ENCODE measurements at regions not wholly inside any gene's neighbourhood (a gene's known extent, or its start where the extent isn't known, plus 50 kb on each side); places are given as distances from the start of the nearest gene placed in this dataset.
A peak's percentile ranks its signal among the peaks of the same experiment; 100 is the strongest.

GRCh38 chr7:119397156-119397555, 875.8 kb upstream of the KCND2 start:
- Histone ChIP-seq H4K20me1 (ENCODE audit: control insufficient read depth, insufficient read depth) (no peaks in the 10 kb centered on the region), H3K4me3 (no peak overlapping the region), H3K4me1 (ENCODE audit: control insufficient read depth, insufficient read depth, low read length) (peaks cover 4% of the 10 kb centered on the region; the same call in 1 of the 2 replicates), H3K36me3 (ENCODE audit: control insufficient read depth in 2 of 2, insufficient read depth in 2 of 2, low read length in 1 of 2) (no peaks in the 10 kb centered on the region), H3K79me2 (ENCODE audit: control insufficient read depth, insufficient read depth, low read length) (no peaks in the 10 kb centered on the region), H3K9ac (ENCODE audit: control insufficient read depth, insufficient read depth, low read length) (no peak overlapping the region), H3K9me3 (replicated peaks; ENCODE audit: control insufficient read depth, insufficient read depth, low read length) (no peaks in the 10 kb centered on the region), H3K27me3 (replicated peaks in 1 of 2; ENCODE audit: control insufficient read depth in 2 of 2, insufficient read depth in 2 of 2, low read length in 1 of 2) (no peaks in the 10 kb centered on the region), H3K4me2 (ENCODE audit: control insufficient read depth, insufficient read depth) (0 out of 2 replicates have a peak overlapping the region, but pooled peaks have one; percentile 25), H3K27ac (ENCODE audit: control insufficient read depth, insufficient read depth) (no peak overlapping the region), H2AFZ (ENCODE audit: control insufficient read depth, low read depth, low read length) (no peak overlapping the region)
- ChIA-PET SMC1A (ENCODE audit: uncharacterized antibody, unreplicated experiment) (interaction anchor here (1.0 kb wide), 1 partner anchor 10 kb away, joined by 4 read pairs; no protein-coding TSS in a partner anchor), POLR2A (no interaction called here), RAD21 (ENCODE audit: unreplicated experiment) (no interaction called here), CTCF (interaction anchor here (1.3 kb wide), 1 partner anchor 10 kb away, joined by 5 read pairs; no protein-coding TSS in a partner anchor)
- intact Hi-C loops (cut with micrococcal nuclease; ENCODE audit: unreplicated experiment): no loop called here
- TF ChIP-seq CEBPZ (IDR thresholded peaks at IDR 0.05; ENCODE audit: low read depth, low read length): no peak
- TF ChIP-seq EP300 (IDR thresholded peaks at IDR 0.05; ENCODE audit: borderline replicate concordance in 1 of 2, control insufficient read depth in 1 of 2, low read depth in 2 of 2, low read length in 2 of 2): no peak
- no peak for TF ChIP-seq BHLHE40 (IDR thresholded peaks at IDR 0.05; ENCODE audit: borderline replicate concordance in 1 of 2, low read depth in 2 of 2, low read length in 1 of 2)
- TF ChIP-seq SREBF2 (IDR thresholded peaks at IDR 0.05; ENCODE audit: low read length): no peak
- no peak for TF ChIP-seq TBL1XR1 (IDR thresholded peaks at IDR 0.05; ENCODE audit: low read depth, low read length)
- TF ChIP-seq RB1 (IDR thresholded peaks at IDR 0.05; ENCODE audit: borderline replicate concordance): no peak
- TF ChIP-seq ZNF207 (IDR thresholded peaks at IDR 0.05; ENCODE audit: borderline replicate concordance): no peak
- no peak for TF ChIP-seq IKZF2 (IDR thresholded peaks at IDR 0.05)
- no peak for TF ChIP-seq IRF3 (IDR thresholded peaks at IDR 0.05)
- TF ChIP-seq PAX8 (IDR thresholded peaks at IDR 0.05): no peak
- TF ChIP-seq USF1 (IDR thresholded peaks at IDR 0.05; ENCODE audit: borderline replicate concordance, extremely low read length, insufficient read depth, low read depth, low read length): no peak
- no peak for TF ChIP-seq NRF1 (conservative IDR thresholded peaks at IDR 0.05; ENCODE audit: low read depth, low read length)
- TF ChIP-seq ETV6 (conservative IDR thresholded peaks at IDR 0.05 in 1 of 2, IDR thresholded peaks at IDR 0.05 in 1 of 2; ENCODE audit: borderline replicate concordance in 1 of 2, low read depth in 1 of 2): no peak
- no peak for TF ChIP-seq IRF4 (IDR thresholded peaks at IDR 0.05; ENCODE audit: low read depth, low read length)
- ATAC-seq: peak; percentile 51
- no TSS peak for BruUV-seq (replicated peaks)
- in situ Hi-C loops (cut with MboI): no loop called here
- no peak for DNase-seq (ENCODE audit: low read depth, low spot score)
- no peak for FAIRE-seq
- 2% methylated on average over 2 of the region's 2 CpGs for WGBS (ENCODE audit: insufficient coverage, insufficient replicate concordance, low lambda C conversion rate, missing lambda C conversion rate)
